ENCODE measurements at regions not wholly inside any gene's neighbourhood (a gene's known extent, or its start where the extent isn't known, plus 50 kb on each side); places are given as distances from the start of the nearest gene placed in this dataset.

DNA sequence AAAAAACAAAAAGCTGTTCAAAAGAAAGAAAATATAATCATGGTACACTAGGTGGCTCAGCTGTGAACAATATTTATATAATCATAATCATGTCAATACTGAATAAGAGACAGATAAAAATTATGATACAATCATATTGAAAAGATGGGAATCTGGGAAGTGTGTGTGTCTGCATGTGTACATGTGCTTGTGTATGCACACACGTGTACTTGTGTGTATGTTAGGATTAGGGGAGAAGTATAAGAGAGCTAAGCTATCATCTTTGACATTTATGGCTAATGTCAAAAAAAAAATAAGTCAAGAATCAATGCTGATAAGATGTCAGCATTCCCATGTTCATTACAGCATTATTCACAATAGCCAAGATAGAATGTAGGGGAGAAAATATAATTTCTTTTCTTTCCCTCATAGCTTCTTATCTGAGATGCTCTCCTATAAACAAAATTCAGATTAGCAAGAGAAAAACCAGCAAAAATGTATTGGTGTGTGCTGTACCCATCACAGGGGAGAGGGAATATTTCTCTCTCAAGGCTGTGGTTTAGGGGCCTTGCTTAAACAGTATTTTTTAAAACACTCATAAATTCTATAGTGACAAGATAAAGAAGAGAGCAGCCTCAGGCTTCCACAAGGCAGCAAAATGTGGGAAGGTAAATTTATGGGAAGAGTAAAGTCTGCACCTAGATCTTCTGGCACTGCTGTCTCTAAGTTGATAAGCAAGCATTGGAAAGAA is 63.4 kb upstream of the ITGA11 start:
- TF ChIP-seq CTCF (IDR thresholded peaks at IDR 0.05) (no peak), SOX15 (CRISPR knock-in tag; IDR thresholded peaks at IDR 0.05) (no peak), RORB (CRISPR knock-in tag; IDR thresholded peaks at IDR 0.05) (no peak), PREB (CRISPR knock-in tag; IDR thresholded peaks at IDR 0.05; ENCODE audit: borderline replicate concordance) (no peak), ZBTB21 (CRISPR knock-in tag; IDR thresholded peaks at IDR 0.05; ENCODE audit: borderline replicate concordance) (no peak), NFE2L1 (CRISPR knock-in tag; IDR thresholded peaks at IDR 0.05) (no peak), NFYB (CRISPR knock-in tag; conservative IDR thresholded peaks at IDR 0.05; ENCODE audit: low read depth) (no peak), CREB1 (CRISPR knock-in tag; IDR thresholded peaks at IDR 0.05) (no peak)

All from WTC11 (cell line).